HL-60/S4 (cell line): ENCODE measurements at regions not wholly inside any gene's neighbourhood (a gene's known extent, or its start where the extent isn't known, plus 50 kb on each side); places are given as distances from the start of the nearest gene placed in this dataset.
"Not testable (repeated sequence)": the region's sequence is repeated elsewhere in the genome, so short reads cannot be mapped to it uniquely, and the experiment has no call there.

Source experiments
- in situ Hi-C: fragments of 300-500 bp; cut with MboI; formaldehyde crosslinking; loops from 2 replicates; pipeline ENCODE4 v1.14.3; 2022; ENCODE audit warnings: low sequenced_read_pairs

- in situ Hi-C loops = not testable (repeated sequence)
Measured at GRCh38 chr13:76243120-76243519, 607.0 kb downstream of the LMO7 start.

- in situ Hi-C loops = no loop called here
Measured at GRCh38 chr13:76239031-76239680, 603.0 kb downstream of the LMO7 start.

- in situ Hi-C loops = no loop called here
Measured at GRCh38 chr13:76231522-76232167, 595.5 kb downstream of the LMO7 start.

GRCh38 chr13:76229281-76229680 is 593.2 kb downstream of the LMO7 start:
- in situ Hi-C loops = no loop called here

GRCh38 chr13:76226941-76227340 is 590.8 kb downstream of the LMO7 start:
- in situ Hi-C loops = no loop called here

GRCh38 chr13:76225815-76226489 is 589.8 kb downstream of the LMO7 start:
- in situ Hi-C loops = no loop called here

DNA sequence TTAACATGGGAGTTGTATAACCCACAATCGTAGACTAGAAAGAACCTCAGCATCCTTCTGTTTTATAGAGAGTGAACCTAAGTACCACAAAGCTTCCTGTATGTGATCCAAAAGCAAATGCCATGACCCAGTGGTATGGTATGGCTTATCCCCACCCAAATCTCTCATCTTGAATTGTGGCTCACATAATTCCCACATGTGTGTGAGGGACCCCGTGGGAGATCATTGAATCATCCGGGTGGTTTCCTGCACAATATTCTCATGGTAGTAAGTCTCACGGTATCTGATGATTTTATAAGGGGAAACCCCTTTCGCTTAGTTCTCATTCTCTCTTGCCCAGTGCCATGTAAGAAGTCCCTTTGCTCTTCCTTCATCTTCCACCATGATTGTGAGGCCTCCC is 587.9 kb downstream of the LMO7 start:
- in situ Hi-C loops = no loop called here

DNA sequence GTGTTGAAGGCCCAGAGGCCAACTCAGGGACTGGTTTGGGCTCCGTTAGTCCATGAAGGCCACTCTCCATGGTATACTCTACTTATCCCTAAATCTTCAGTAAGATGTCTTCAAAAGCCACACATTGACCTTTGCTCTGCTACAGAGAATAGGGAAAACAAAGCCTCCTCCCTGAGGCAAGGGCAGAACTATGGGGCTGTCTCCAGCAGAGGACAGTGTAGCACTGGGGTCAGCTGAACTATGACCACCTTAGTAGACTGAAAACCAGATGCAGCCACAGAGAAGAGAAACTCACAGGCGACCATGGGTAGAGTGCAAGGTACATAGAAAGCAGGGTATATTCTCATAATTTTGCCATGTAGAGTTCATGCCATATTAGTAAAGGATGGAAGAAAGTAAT is 587.4 kb downstream of the LMO7 start:
- in situ Hi-C loops = no loop called here

DNA sequence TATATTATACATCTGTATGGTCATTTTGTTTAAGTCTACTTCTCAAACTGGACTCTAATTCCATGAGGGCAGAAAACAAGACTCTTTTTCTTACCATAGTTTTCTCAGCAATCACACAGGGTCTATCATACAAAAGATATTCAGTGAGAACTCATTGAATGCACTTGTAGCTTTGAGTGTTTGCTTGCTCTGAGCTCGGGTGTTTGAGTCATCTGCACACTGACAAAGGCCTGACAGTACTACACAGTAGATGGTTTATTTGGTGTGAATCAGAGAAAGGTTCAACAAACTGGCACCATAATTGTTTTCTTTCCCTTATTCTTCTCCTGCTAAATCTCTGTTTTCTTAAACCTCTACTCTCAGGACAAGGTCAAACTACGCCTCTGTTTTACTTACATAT is 586.4 kb downstream of the LMO7 start:
- in situ Hi-C loops = no loop called here

- in situ Hi-C loops = no loop called here
Measured at GRCh38 chr13:76216729-76217128, 580.6 kb downstream of the LMO7 start.

- in situ Hi-C loops = no loop called here
Measured at GRCh38 chr13:76214001-76214400, 577.9 kb downstream of the LMO7 start.

DNA sequence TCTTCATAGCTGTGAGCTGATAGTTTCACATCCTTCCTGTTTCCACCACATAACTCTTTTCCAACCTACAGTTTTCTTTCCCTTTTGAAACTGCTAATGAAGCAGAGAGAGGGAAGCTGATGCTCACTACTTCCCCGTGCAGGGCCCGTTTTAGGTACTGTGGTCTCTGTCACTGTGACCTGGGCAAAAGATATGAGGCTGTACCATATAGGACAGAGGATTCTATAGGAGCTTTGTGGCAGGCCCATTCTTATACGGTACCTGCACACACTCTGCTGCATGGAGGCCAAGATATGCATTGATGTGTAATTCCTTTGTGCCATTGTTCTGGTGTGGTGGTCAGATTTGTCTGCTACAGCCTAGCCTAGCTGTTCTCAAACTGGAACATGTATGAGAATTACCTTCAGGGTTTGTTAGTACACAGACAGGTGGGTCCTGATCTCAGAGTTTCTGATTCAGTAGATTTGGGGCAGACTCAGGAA is 577.3 kb downstream of the LMO7 start:
- in situ Hi-C loops = no loop called here

- in situ Hi-C loops = no loop called here
Measured at GRCh38 chr13:76210262-76210661, 574.1 kb downstream of the LMO7 start.

GRCh38 chr13:76198568-76199163 is 562.5 kb downstream of the LMO7 start:
- in situ Hi-C loops = no loop called here

- in situ Hi-C loops = no loop called here
Measured at GRCh38 chr13:76189882-76190519, 553.9 kb downstream of the LMO7 start.

DNA sequence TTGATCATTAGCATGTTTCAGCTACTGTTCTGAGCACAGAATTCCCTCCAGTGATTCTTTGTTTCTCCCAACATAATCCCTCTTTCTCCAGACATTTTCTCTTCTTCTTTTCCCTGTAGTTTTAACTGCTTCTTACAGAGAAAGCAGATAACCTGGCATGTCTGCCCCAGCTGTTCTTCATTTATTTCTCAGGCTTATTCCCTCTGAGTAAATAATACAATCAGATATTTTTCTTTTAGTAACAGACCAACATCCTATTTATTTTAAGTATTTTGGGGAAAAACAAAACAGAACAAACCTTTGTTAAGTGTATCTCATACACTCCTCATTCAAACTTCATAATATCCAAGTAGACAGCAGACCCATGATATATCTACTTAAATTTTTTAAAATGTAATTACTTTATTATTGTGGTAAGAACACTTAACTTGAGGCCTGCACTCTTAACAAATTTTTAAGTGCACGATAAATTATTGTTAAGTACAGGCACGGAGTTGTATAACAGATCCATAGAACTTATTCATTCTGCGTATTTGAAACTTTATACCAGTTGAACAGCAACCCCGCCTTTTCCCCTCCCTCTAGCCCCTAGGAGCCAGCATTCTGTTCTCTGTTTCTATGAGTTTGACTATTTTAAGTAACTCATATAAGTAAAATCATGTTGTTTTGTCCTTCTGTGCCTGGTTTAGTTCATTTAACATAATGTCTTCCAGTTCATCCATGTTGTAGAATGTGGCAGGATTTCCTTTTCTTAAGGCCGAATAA is 540.0 kb downstream of the LMO7 start:
- in situ Hi-C loops = no loop called here

DNA sequence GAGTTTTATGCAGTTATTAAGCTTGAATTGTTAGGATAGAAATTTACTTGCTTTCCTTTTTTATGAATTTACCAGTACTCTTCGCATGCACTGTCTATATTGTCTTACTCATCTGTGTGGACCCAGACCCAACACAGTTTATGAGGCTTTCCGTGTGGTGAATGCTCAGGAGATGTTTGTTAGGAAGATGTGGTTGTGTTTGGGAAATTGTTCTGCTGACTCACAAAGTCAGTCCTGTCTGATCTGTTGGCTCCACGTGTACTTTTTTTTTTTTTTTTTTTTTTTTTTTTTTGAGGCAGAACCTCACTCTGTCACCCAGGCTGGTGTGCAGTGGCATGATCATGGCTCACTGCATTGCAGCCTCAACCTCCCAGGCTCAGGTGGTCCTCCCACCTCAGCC is 532.5 kb downstream of the LMO7 start:
- in situ Hi-C loops = no loop called here

GRCh38 chr13:76164290-76164689 is 528.2 kb downstream of the LMO7 start:
- in situ Hi-C loops = no loop called here

DNA sequence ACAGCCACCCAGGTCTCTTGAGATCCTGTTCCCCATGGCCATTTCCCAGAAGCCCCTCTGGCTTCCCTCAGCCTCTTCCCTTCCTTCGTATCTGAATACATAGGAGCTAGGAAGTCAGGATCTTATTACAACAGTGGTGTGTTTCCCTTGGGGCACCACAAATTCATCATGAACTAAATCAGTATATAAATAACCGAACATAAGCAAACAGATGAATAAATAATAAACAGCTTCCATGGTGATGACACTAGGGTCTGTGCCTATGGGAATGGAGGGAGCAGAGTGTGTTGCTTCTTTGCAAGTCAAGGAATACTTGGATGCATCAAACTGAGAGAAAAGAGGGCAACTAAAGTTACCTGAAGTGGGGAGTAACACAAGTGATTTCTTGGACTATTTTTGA is 527.6 kb downstream of the LMO7 start:
- in situ Hi-C loops = no loop called here
